ENCODE measurements at regions not wholly inside any gene's neighbourhood (a gene's known extent, or its start where the extent isn't known, plus 50 kb on each side); places are given as distances from the start of the nearest gene placed in this dataset.

- TF ChIP-seq, protein P1, sequence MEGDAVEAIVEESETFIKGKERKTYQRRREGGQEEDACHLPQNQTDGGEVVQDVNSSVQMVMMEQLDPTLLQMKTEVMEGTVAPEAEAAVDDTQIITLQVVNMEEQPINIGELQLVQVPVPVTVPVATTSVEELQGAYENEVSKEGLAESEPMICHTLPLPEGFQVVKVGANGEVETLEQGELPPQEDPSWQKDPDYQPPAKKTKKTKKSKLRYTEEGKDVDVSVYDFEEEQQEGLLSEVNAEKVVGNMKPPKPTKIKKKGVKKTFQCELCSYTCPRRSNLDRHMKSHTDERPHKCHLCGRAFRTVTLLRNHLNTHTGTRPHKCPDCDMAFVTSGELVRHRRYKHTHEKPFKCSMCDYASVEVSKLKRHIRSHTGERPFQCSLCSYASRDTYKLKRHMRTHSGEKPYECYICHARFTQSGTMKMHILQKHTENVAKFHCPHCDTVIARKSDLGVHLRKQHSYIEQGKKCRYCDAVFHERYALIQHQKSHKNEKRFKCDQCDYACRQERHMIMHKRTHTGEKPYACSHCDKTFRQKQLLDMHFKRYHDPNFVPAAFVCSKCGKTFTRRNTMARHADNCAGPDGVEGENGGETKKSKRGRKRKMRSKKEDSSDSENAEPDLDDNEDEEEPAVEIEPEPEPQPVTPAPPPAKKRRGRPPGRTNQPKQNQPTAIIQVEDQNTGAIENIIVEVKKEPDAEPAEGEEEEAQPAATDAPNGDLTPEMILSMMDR (IDR thresholded peaks at IDR 0.05; ENCODE audit: insufficient read depth, low read length, poor library complexity, severe bottlenecking) = no peak
- no peaks in the 10 kb centered on the region for H3K27me3 ChIP-seq (ENCODE audit: control insufficient read depth, insufficient read depth, low read length)
- no peak for DNase-seq (ENCODE audit: low read depth)
- no peak overlapping the region for H3K4me3 ChIP-seq (ENCODE audit: low read depth, low read length)
- H3K36me3 ChIP-seq (ENCODE audit: control insufficient read depth, insufficient read depth, low read length) = no peaks in the 10 kb centered on the region
Observed at GRCh38 chr2:11925295-11926066, 179.0 kb downstream of the LPIN1 start.

DNA sequence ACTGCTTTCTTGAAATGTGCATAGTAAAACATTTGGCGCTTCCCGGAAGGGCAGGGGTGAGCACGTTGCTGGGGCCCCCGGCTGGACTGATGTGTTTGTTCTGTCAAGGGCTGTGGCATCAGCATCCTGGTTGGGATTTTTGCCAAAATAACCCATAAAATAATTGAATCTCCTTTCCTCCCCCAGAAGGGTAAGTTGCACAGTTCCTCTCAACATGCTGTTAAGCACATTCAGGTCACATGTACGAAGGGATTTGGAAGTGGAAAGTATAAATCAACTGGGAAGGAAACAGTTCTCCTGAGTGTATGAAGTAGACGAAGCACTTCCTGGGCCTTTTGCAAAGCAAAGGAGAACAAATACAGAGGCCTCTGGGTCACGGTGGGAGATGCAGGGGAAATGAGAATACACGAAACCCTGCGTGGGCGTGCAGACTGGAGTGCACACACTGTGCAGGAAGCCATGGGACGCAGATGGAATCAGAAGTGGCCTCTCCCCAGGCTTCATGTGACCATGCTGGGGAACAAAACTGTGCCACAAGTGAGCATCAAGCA is 183.9 kb downstream of the LPIN1 start:
- no peak overlapping the region for H3K4me3 ChIP-seq (ENCODE audit: low read depth, low read length)
- no peak for DNase-seq (ENCODE audit: low read depth)
- H3K36me3 ChIP-seq (ENCODE audit: control insufficient read depth, insufficient read depth, low read length) = no peaks in the 10 kb centered on the region
- TF ChIP-seq, protein P1 (IDR thresholded peaks at IDR 0.05; ENCODE audit: insufficient read depth, low read length, poor library complexity, severe bottlenecking) = no peak
- no peaks in the 10 kb centered on the region for H3K27me3 ChIP-seq (ENCODE audit: control insufficient read depth, insufficient read depth, low read length)

DNA sequence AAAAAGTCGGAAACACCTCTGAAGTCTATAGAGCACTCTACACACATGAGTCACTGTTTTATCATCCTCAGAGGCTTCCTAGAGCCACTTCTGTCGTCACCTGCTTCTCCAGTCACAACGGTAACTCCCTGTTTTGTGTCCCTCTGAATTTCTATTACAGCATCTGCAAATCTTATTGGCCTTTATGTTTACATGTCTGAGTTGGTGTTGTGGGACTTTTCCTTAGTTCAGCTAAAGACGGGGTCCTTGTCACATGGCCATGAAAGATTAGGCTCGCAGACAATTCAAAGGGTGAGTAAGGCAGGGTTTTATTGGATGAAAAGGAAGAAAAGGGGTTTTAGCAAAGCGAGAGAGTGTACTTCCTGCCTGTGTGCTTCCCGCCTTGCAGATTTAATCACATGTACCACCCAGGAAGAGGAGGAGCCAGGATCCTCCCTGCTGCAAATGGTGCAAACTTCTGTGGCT is 185.6 kb downstream of the LPIN1 start:
- no peak for DNase-seq (ENCODE audit: low read depth)
- TF ChIP-seq, protein P1 (IDR thresholded peaks at IDR 0.05; ENCODE audit: insufficient read depth, low read length, poor library complexity, severe bottlenecking) = no peak
- no peaks in the 10 kb centered on the region for H3K27me3 ChIP-seq (ENCODE audit: control insufficient read depth, insufficient read depth, low read length)
- H3K36me3 ChIP-seq (ENCODE audit: control insufficient read depth, insufficient read depth, low read length) = no peaks in the 10 kb centered on the region
- no peak overlapping the region for H3K4me3 ChIP-seq (ENCODE audit: low read depth, low read length)

GRCh38 chr2:11932962-11933361 is 186.5 kb downstream of the LPIN1 start:
- TF ChIP-seq, protein P1 (IDR thresholded peaks at IDR 0.05; ENCODE audit: insufficient read depth, low read length, poor library complexity, severe bottlenecking) = no peak
- Histone ChIP-seq H3K4me3 (ENCODE audit: low read depth, low read length) (no peak overlapping the region), H3K36me3 (ENCODE audit: control insufficient read depth, insufficient read depth, low read length) (no peaks in the 10 kb centered on the region), H3K27me3 (ENCODE audit: control insufficient read depth, insufficient read depth, low read length) (no peaks in the 10 kb centered on the region)
- no peak for DNase-seq (ENCODE audit: low read depth)

DNA sequence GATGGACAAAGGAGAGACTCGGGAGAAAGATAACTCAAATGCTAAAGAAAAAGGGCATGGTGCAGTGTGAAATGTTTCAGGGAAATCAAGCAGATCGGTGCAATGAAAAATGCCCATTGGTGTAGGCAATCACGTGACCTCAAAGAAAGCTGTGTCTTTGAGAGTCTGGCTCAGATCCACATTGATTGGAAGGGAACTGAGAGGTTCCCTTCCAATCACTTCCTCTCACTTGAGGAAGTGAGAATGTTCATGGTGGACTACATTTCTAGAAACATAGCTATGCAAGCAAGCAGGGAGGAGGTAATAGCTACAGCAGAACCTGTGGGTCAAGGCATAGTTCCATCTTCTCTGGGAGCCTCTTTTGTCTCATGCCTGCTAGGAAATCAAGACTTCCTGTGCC is 187.4 kb downstream of the LPIN1 start:
- DNase-seq (ENCODE audit: low read depth) = no peak

More for the DNA sequence above, 187.4 kb downstream of the LPIN1 start:
- TF ChIP-seq, protein P1 (IDR thresholded peaks at IDR 0.05; ENCODE audit: insufficient read depth, low read length, poor library complexity, severe bottlenecking) = no peak
- Histone ChIP-seq H3K36me3 (ENCODE audit: control insufficient read depth, insufficient read depth, low read length) (no peaks in the 10 kb centered on the region), H3K4me3 (ENCODE audit: low read depth, low read length) (no peak overlapping the region), H3K27me3 (ENCODE audit: control insufficient read depth, insufficient read depth, low read length) (no peaks in the 10 kb centered on the region)
